GM21786 (cell line): ENCODE measurements at regions not wholly inside any gene's neighbourhood (a gene's known extent, or its start where the extent isn't known, plus 50 kb on each side); places are given as distances from the start of the nearest gene placed in this dataset.

Experiments used
- ATAC-seq: cut with Tn5 transposase; IDR thresholded peaks from one replicate; pipeline ENCODE4 v1.9.1; 2021; ENCODE audit not compliant: unreplicated experiment

- no peak for ATAC-seq
Observed at GRCh38 chr2:60003076-60003475, 550.4 kb downstream of the BCL11A start.

- ATAC-seq: no peak
Observed at GRCh38 chr2:60002183-60002867, 551.1 kb downstream of the BCL11A start.

GRCh38 chr2:60000686-60001085, 552.8 kb downstream of the BCL11A start:
- no peak for ATAC-seq

GRCh38 chr2:59998324-59998723, 555.1 kb downstream of the BCL11A start:
- ATAC-seq: no peak

- ATAC-seq: no peak
Observed at GRCh38 chr2:59997371-59997770, 556.1 kb downstream of the BCL11A start.

- no peak for ATAC-seq
Observed at GRCh38 chr2:59996855-59997254, 556.6 kb downstream of the BCL11A start.

GRCh38 chr2:59993726-59994125, 559.7 kb downstream of the BCL11A start:
- ATAC-seq: no peak

- no peak for ATAC-seq
Observed at GRCh38 chr2:59988341-59988740, 565.1 kb downstream of the BCL11A start.

GRCh38 chr2:59986511-59986910, 566.9 kb downstream of the BCL11A start:
- ATAC-seq: no peak

GRCh38 chr2:59985923-59986322, 567.5 kb downstream of the BCL11A start:
- ATAC-seq: no peak

GRCh38 chr2:59974051-59974766, 579.2 kb downstream of the BCL11A start:
- no peak for ATAC-seq

GRCh38 chr2:59969161-59969560, 584.3 kb downstream of the BCL11A start:
- ATAC-seq: no peak

GRCh38 chr2:59968441-59968840, 585.0 kb downstream of the BCL11A start:
- no peak for ATAC-seq

GRCh38 chr2:59967691-59968090, 585.8 kb downstream of the BCL11A start:
- ATAC-seq: no peak

GRCh38 chr2:59963157-59963556, 590.3 kb downstream of the BCL11A start:
- no peak for ATAC-seq

GRCh38 chr2:59961746-59962145, 591.7 kb downstream of the BCL11A start:
- ATAC-seq: no peak

- no peak for ATAC-seq
Observed at GRCh38 chr2:59959944-59960343, 593.5 kb downstream of the BCL11A start.

GRCh38 chr2:59957504-59957903, 596.0 kb downstream of the BCL11A start:
- ATAC-seq: no peak

- ATAC-seq: no peak
Observed at GRCh38 chr2:59956981-59957380, 596.5 kb downstream of the BCL11A start.

GRCh38 chr2:59947917-59948541, 605.4 kb downstream of the BCL11A start:
- ATAC-seq: no peak

GRCh38 chr2:59947209-59947608, 606.2 kb downstream of the BCL11A start:
- no peak for ATAC-seq

GRCh38 chr2:59939236-59939635, 614.2 kb downstream of the BCL11A start:
- ATAC-seq: no peak
